ENCODE measurements at regions not wholly inside any gene's neighbourhood (a gene's known extent, or its start where the extent isn't known, plus 50 kb on each side); places are given as distances from the start of the nearest gene placed in this dataset.

GRCh38 chr9:2378816-2379215 lies 242.8 kb upstream of the VLDLR start:
- FAIRE-seq (no peak), DNase-seq (ENCODE audit: low read depth) (no peak)
- H3K4me2 ChIP-seq (ENCODE audit: low read length): no peak overlapping the region
- H2AFZ ChIP-seq (ENCODE audit: low read depth, low read length): no peak overlapping the region
- H3K9me3 Mint-ChIP-seq (ENCODE audit: unreplicated experiment): peaks cover 8% of the 10 kb centered on the region
- no peak overlapping the region for H3K4me3 ChIP-seq (ENCODE audit: insufficient read depth, low read depth, low read length)
- TF ChIP-seq EZH2 (IDR thresholded peaks at IDR 0.05; ENCODE audit: insufficient read depth, low read length) (no peak), CTCF (IDR thresholded peaks at IDR 0.05; ENCODE audit: insufficient read depth, low read depth, low read length) (no peak)
- H3K4me3 Mint-ChIP-seq (ENCODE audit: unreplicated experiment): no peak overlapping the region
- no peak overlapping the region for H3K27ac Mint-ChIP-seq (ENCODE audit: unreplicated experiment)
- H3K9ac ChIP-seq (ENCODE audit: low read length): no peak overlapping the region
- no peaks in the 10 kb centered on the region for H3K4me1 ChIP-seq (ENCODE audit: insufficient read depth, low read length)
- H3K36me3 Mint-ChIP-seq (ENCODE audit: low read depth, unreplicated experiment): no peaks in the 10 kb centered on the region
- H3K27me3 ChIP-seq (ENCODE audit: insufficient read depth, low read length): no peaks in the 10 kb centered on the region
- no peaks in the 10 kb centered on the region for H3K9me3 ChIP-seq (ENCODE audit: insufficient read depth, low read depth, low read length)
- H3K27ac ChIP-seq (ENCODE audit: low read depth, low read length): no peak overlapping the region
- H3K4me1 Mint-ChIP-seq (ENCODE audit: low read depth, unreplicated experiment): no peaks in the 10 kb centered on the region
- H4K20me1 ChIP-seq (ENCODE audit: insufficient read depth, low read length): no peaks in the 10 kb centered on the region
- no peaks in the 10 kb centered on the region for H3K79me2 ChIP-seq (ENCODE audit: insufficient read depth, low read length)
- H3K27me3 Mint-ChIP-seq (ENCODE audit: low read depth, unreplicated experiment): no peaks in the 10 kb centered on the region
- no peaks in the 10 kb centered on the region for H3K36me3 ChIP-seq (ENCODE audit: insufficient read depth, low read length)

- no peaks in the 10 kb centered on the region for H3K79me2 ChIP-seq (ENCODE audit: insufficient read depth, low read length)
- Mint-ChIP-seq H3K36me3 (ENCODE audit: low read depth, unreplicated experiment) (no peaks in the 10 kb centered on the region), H3K27me3 (ENCODE audit: low read depth, unreplicated experiment) (no peaks in the 10 kb centered on the region), H3K4me3 (ENCODE audit: unreplicated experiment) (no peak overlapping the region), H3K4me1 (ENCODE audit: low read depth, unreplicated experiment) (peaks cover 9% of the 10 kb centered on the region), H3K27ac (ENCODE audit: unreplicated experiment) (no peak overlapping the region), H3K9me3 (ENCODE audit: unreplicated experiment) (peaks cover 1% of the 10 kb centered on the region)
- no peak overlapping the region for H3K9ac ChIP-seq (ENCODE audit: low read length)
- H3K27ac ChIP-seq (ENCODE audit: low read depth, low read length): no peak overlapping the region
- DNase-seq (ENCODE audit: low read depth) (no peak), FAIRE-seq (no peak)
- H3K4me2 ChIP-seq (ENCODE audit: low read length): no peak overlapping the region
- H3K4me1 ChIP-seq (ENCODE audit: insufficient read depth, low read length): no peaks in the 10 kb centered on the region
- no peaks in the 10 kb centered on the region for H3K9me3 ChIP-seq (ENCODE audit: insufficient read depth, low read depth, low read length)
- no peaks in the 10 kb centered on the region for H4K20me1 ChIP-seq (ENCODE audit: insufficient read depth, low read length)
- TF ChIP-seq CTCF (IDR thresholded peaks at IDR 0.05; ENCODE audit: insufficient read depth, low read depth, low read length) (no peak), EZH2 (IDR thresholded peaks at IDR 0.05; ENCODE audit: insufficient read depth, low read length) (no peak)
- no peaks in the 10 kb centered on the region for H3K36me3 ChIP-seq (ENCODE audit: insufficient read depth, low read length)
- H3K27me3 ChIP-seq (ENCODE audit: insufficient read depth, low read length): no peaks in the 10 kb centered on the region
- no peak overlapping the region for H3K4me3 ChIP-seq (ENCODE audit: insufficient read depth, low read depth, low read length)
- H2AFZ ChIP-seq (ENCODE audit: low read depth, low read length): no peak overlapping the region
These were observed 236.8 kb upstream of the VLDLR start for GRCh38 chr9:2384741-2385140.

DNA sequence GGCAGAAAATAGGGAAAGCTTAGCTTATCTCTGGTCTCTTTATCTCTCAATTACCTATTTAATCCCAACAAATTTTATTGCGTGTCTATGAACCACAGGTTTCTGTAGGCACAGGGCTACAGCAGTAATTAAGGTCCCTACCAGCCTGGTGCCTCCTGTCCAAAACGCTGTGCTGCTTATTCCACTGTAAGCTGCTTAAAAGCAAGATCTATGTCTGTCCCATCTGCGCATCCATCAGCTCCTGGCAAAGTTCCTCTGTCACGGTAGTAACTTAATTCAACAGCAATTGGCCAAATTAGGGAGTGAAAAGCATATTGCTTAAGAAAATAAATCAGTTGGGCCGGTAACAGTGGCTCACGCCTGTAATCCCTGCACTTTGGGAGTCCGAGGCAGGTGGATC lies 235.8 kb upstream of the VLDLR start:
- H3K4me2 ChIP-seq (ENCODE audit: low read length): no peak overlapping the region
- no peaks in the 10 kb centered on the region for H3K36me3 ChIP-seq (ENCODE audit: insufficient read depth, low read length)
- H2AFZ ChIP-seq (ENCODE audit: low read depth, low read length): no peak overlapping the region
- H3K79me2 ChIP-seq (ENCODE audit: insufficient read depth, low read length): no peaks in the 10 kb centered on the region
- H3K27me3 Mint-ChIP-seq (ENCODE audit: low read depth, unreplicated experiment): no peaks in the 10 kb centered on the region
- peaks cover 11% of the 10 kb centered on the region for H3K4me1 Mint-ChIP-seq (ENCODE audit: low read depth, unreplicated experiment)
- no peak overlapping the region for H3K4me3 Mint-ChIP-seq (ENCODE audit: unreplicated experiment)
- H3K36me3 Mint-ChIP-seq (ENCODE audit: low read depth, unreplicated experiment): peaks cover 2% of the 10 kb centered on the region
- H3K9ac ChIP-seq (ENCODE audit: low read length): no peak overlapping the region
- H4K20me1 ChIP-seq (ENCODE audit: insufficient read depth, low read length): no peaks in the 10 kb centered on the region
- H3K9me3 Mint-ChIP-seq (ENCODE audit: unreplicated experiment): no peaks in the 10 kb centered on the region
- FAIRE-seq (no peak), DNase-seq (ENCODE audit: low read depth) (no peak)
- no peaks in the 10 kb centered on the region for H3K9me3 ChIP-seq (ENCODE audit: insufficient read depth, low read depth, low read length)
- no peaks in the 10 kb centered on the region for H3K27me3 ChIP-seq (ENCODE audit: insufficient read depth, low read length)
- H3K27ac Mint-ChIP-seq (ENCODE audit: unreplicated experiment): no peak overlapping the region
- H3K27ac ChIP-seq (ENCODE audit: low read depth, low read length): no peak overlapping the region
- no peak overlapping the region for H3K4me3 ChIP-seq (ENCODE audit: insufficient read depth, low read depth, low read length)
- TF ChIP-seq EZH2 (IDR thresholded peaks at IDR 0.05; ENCODE audit: insufficient read depth, low read length) (no peak), CTCF (IDR thresholded peaks at IDR 0.05; ENCODE audit: insufficient read depth, low read depth, low read length) (no peak)
- no peaks in the 10 kb centered on the region for H3K4me1 ChIP-seq (ENCODE audit: insufficient read depth, low read length)

All from astrocyte (in vitro differentiated cells and primary cell).